K562 (cell line): ENCODE measurements at regions not wholly inside any gene's neighbourhood (a gene's known extent, or its start where the extent isn't known, plus 50 kb on each side); places are given as distances from the start of the nearest gene placed in this dataset.

Experiments
- ELK1 ChIP-seq: sonication (generic); formaldehyde crosslinking; IDR thresholded peaks from 2 replicates; pipeline ENCODE4 v1.8.1; 2022; ENCODE audit warnings: missing genetic modification reagents
- ETV1 ChIP-seq: fragments of 450-650 bp; conservative IDR thresholded peaks from 2 replicates; pipeline ENCODE4 v1.6.1; 2016; ENCODE audit warnings: missing genetic modification characterization, control low read depth, low read depth, missing compliant biosample characterization
- PTBP1 ChIP-seq: fragments of 200-400 bp; formaldehyde crosslinking; IDR thresholded peaks from 2 replicates; pipeline ENCODE4 v1.6.1; 2017; ENCODE audit warnings: low read depth, low read length
- ZNF318 ChIP-seq, 2 experiments: fragments of 450-650 bp; IDR thresholded peaks; 2 replicates each; pipeline ENCODE4 v1.6.1; 2016; ENCODE audit warnings: mild to moderate bottlenecking in 2 of 2, borderline replicate concordance in 1 of 2, low read depth in 1 of 2, moderate library complexity in 1 of 2
- ZNF507 ChIP-seq: conservative IDR thresholded peaks from 2 replicates; pipeline ENCODE4 v1.6.1; 2017; ENCODE audit warnings: missing genetic modification characterization, missing compliant biosample characterization
- TF ChIP-seq, protein P1 (sequence below): fragments of 200-600 bp; sonication (generic); IDR thresholded peaks from one replicate; pipeline ENCODE4 v1.6.1; 2012; ENCODE audit warnings: mild to moderate bottlenecking, low read depth, low read length, inconsistent platforms

- TF ChIP-seq, protein P1, sequence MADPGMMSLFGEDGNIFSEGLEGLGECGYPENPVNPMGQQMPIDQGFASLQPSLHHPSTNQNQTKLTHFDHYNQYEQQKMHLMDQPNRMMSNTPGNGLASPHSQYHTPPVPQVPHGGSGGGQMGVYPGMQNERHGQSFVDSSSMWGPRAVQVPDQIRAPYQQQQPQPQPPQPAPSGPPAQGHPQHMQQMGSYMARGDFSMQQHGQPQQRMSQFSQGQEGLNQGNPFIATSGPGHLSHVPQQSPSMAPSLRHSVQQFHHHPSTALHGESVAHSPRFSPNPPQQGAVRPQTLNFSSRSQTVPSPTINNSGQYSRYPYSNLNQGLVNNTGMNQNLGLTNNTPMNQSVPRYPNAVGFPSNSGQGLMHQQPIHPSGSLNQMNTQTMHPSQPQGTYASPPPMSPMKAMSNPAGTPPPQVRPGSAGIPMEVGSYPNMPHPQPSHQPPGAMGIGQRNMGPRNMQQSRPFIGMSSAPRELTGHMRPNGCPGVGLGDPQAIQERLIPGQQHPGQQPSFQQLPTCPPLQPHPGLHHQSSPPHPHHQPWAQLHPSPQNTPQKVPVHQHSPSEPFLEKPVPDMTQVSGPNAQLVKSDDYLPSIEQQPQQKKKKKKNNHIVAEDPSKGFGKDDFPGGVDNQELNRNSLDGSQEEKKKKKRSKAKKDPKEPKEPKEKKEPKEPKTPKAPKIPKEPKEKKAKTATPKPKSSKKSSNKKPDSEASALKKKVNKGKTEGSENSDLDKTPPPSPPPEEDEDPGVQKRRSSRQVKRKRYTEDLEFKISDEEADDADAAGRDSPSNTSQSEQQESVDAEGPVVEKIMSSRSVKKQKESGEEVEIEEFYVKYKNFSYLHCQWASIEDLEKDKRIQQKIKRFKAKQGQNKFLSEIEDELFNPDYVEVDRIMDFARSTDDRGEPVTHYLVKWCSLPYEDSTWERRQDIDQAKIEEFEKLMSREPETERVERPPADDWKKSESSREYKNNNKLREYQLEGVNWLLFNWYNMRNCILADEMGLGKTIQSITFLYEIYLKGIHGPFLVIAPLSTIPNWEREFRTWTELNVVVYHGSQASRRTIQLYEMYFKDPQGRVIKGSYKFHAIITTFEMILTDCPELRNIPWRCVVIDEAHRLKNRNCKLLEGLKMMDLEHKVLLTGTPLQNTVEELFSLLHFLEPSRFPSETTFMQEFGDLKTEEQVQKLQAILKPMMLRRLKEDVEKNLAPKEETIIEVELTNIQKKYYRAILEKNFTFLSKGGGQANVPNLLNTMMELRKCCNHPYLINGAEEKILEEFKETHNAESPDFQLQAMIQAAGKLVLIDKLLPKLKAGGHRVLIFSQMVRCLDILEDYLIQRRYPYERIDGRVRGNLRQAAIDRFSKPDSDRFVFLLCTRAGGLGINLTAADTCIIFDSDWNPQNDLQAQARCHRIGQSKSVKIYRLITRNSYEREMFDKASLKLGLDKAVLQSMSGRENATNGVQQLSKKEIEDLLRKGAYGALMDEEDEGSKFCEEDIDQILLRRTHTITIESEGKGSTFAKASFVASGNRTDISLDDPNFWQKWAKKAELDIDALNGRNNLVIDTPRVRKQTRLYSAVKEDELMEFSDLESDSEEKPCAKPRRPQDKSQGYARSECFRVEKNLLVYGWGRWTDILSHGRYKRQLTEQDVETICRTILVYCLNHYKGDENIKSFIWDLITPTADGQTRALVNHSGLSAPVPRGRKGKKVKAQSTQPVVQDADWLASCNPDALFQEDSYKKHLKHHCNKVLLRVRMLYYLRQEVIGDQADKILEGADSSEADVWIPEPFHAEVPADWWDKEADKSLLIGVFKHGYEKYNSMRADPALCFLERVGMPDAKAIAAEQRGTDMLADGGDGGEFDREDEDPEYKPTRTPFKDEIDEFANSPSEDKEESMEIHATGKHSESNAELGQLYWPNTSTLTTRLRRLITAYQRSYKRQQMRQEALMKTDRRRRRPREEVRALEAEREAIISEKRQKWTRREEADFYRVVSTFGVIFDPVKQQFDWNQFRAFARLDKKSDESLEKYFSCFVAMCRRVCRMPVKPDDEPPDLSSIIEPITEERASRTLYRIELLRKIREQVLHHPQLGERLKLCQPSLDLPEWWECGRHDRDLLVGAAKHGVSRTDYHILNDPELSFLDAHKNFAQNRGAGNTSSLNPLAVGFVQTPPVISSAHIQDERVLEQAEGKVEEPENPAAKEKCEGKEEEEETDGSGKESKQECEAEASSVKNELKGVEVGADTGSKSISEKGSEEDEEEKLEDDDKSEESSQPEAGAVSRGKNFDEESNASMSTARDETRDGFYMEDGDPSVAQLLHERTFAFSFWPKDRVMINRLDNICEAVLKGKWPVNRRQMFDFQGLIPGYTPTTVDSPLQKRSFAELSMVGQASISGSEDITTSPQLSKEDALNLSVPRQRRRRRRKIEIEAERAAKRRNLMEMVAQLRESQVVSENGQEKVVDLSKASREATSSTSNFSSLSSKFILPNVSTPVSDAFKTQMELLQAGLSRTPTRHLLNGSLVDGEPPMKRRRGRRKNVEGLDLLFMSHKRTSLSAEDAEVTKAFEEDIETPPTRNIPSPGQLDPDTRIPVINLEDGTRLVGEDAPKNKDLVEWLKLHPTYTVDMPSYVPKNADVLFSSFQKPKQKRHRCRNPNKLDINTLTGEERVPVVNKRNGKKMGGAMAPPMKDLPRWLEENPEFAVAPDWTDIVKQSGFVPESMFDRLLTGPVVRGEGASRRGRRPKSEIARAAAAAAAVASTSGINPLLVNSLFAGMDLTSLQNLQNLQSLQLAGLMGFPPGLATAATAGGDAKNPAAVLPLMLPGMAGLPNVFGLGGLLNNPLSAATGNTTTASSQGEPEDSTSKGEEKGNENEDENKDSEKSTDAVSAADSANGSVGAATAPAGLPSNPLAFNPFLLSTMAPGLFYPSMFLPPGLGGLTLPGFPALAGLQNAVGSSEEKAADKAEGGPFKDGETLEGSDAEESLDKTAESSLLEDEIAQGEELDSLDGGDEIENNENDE, result no peak
- TF ChIP-seq ELK1 (CRISPR knock-in tag), result no peak
- no peak for TF ChIP-seq PTBP1
- no peak for TF ChIP-seq ZNF318 (IDR thresholded peaks at IDR 0.05; ENCODE audit: borderline replicate concordance in 1 of 2, low read depth in 1 of 2)
- TF ChIP-seq ZNF507 (tag), result no peak
- no peak for TF ChIP-seq ETV1
These were observed 1228.9 kb downstream of the CNTNAP5 start (continued) for GRCh38 chr2:125254010-125254409.
